HS-5 (cell line): ENCODE measurements at regions not wholly inside any gene's neighbourhood (a gene's known extent, or its start where the extent isn't known, plus 50 kb on each side); places are given as distances from the start of the nearest gene placed in this dataset.
"Not testable (repeated sequence)": the region's sequence is repeated elsewhere in the genome, so short reads cannot be mapped to it uniquely, and the experiment has no call there.

ENCODE experiments used
- DNase-seq: peaks from one replicate; pipeline ENCODE4 v3.0.0-alpha.2; 2012; ENCODE audit warnings: low read depth

DNA sequence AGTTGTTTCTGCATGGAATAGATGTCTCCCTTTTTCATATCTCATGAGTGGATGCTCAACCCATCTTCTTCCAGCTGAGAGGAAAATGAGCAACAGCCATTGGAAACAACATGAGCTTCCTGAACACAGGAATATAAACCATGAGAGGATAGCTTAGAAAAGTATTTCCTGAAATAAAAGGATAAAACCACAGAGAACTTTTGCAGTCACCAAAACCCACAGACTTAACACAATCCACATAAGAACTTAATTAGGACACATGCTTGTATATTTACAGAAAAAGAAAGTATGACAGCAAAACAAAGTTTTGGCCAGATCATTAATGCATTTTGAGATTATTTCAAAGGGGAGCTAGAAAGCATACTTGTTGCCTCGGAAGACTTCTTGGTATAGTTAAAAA is 180.5 kb upstream of the RASGRP1 start:
- DNase-seq = no peak

DNA sequence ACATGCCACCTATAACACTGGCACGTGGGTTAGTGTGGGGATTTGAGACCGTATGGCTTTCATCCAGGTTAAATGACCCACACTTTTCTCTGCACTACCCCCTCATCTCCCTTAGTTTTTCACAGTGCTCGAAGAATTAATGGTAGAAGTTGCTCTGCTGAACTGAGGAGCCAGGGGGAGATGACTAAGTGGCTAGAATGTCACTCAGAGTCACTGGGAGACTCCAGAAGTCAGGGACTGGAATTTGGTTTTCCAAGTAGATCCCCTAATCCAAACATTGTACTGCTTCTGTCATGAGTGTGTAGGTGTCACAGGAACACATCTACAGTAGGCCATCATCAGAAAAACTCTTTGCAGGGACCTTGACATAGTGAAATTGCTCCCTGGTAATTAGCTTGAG is 181.0 kb upstream of the RASGRP1 start:
- DNase-seq = no peak

DNA sequence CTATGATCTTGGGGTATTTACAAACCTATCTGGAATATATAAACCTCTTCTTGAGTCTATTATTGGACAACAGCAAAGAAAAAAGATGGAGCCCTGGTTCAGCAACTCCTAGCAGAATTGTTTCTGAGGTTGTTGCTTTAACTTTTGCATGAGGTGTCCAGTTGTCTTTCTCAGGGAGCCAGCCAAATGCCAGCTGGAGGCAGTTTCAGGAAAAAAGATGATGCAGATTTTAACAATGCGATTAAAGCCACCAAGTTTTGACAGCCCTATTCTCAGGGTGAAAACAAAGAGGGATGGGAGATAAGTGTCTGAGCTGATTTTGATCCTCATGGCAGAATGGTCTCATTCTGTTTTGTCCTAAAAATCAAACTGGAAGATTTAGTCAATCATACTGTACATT is 181.6 kb upstream of the RASGRP1 start:
- no peak for DNase-seq

DNA sequence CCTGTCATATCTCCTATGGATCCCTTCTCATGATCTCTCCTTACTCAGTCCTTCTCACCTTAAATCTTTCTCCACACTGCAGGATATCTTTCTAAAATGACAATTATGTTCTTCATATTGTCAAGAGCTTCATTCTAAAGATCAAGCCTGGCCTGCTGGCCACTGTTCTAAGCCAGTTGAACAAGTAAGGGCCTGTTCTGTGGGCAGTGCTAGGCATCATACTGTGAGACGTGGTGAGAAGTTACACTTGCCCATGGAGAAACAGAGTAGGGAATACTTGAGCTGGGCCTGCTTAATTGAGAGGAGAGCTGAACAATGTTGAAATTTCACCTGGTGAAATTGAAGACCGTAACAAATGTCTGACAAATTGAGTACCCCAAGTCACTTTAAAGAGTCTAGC is 184.1 kb upstream of the RASGRP1 start:
- DNase-seq = no peak

DNA sequence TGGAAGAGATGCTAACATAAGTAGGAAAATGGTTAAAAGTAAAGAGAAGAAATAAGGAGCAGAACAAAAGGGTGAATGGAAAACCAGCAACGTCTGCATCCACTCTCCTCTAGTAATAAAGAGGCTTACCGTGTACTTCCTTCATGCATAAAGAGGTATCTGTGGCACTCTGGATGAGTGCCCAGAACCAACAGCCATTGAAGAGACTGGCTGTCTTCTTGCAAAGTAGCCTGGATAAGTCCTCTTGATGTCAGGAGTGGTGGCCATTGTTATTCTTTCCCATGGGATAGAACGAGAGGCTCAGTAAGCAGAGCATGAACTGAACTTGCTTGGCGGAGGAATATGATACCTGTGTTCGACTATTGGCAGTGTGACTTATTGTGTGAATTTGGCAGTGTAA is 186.2 kb upstream of the RASGRP1 start:
- no peak for DNase-seq

DNA sequence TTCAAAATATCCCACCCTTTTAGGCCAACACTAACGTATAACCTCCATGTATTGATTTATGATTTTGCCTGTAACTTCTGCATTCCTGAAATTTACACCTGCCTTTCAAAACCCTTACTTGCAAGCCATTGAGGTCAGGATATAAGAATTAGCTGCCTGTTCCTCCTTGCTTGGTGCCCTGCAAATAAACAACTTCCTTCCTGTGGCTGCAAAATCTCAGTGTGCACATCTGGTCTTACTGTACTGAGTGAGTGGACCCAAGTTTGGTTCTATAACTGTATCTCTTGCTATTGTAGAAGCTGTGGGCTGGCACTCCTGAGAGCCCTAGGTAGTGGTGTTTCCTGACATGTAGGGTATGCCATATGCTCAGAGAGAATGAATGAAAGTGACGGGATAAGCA is 191.1 kb upstream of the RASGRP1 start:
- no peak for DNase-seq

DNA sequence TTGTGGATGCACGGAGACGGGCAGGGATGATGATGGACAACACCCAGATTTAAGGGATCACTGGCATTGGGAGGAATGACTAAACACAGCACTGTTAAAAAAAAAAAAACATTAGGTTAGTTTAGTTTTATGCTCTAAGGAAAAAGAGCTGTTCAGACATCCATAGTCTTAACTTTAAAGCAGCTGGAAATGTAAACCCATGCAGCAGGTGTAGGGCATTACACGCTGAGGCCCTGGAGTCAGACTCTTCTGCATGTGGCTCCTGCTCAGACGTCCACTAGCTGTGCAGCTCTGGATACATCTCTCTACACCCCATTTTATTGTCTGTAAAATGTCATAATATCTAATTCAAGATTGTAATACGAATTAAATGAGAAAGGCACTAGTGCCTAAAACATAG is 191.8 kb upstream of the RASGRP1 start:
- DNase-seq = no peak

DNA sequence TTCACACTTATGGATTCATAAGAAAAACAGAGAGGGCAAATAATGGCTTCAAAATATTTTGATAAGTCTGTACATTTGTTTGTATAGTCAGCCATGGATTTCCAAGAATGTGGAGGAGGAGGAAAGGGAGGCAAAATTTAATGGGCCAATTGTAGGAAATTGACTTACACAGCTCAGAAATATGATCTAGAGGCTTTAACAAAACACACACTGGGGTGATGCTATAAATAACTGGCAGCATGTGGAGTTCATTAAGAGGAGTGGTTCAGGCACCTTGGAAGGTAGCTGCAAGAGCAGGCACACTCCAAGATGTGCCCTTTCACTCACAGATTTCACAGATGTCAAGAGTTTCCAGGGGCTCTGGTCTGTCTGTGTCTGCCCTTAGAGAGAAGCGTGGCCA is 193.4 kb upstream of the RASGRP1 start:
- DNase-seq = peak; percentile 29

DNA sequence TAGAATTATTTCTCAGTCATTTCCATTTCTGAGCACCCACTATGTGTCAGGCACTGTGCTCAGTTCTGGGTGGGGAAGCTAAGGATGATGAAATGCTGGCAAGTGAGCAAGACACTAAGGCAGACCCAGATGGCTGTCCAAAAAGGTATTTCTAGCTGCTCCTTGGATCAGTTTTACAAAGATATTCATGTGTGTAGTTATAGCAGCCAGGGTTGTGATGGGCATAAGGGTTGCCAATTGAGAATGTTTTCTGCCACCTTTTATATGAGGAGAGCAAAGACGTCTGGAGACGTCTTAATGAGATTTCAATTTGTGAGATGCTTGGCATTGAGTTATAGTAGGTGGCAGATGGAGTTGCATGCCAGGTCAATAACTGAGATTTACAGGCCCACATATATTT is 197.1 kb upstream of the RASGRP1 start:
- no peak for DNase-seq

DNA sequence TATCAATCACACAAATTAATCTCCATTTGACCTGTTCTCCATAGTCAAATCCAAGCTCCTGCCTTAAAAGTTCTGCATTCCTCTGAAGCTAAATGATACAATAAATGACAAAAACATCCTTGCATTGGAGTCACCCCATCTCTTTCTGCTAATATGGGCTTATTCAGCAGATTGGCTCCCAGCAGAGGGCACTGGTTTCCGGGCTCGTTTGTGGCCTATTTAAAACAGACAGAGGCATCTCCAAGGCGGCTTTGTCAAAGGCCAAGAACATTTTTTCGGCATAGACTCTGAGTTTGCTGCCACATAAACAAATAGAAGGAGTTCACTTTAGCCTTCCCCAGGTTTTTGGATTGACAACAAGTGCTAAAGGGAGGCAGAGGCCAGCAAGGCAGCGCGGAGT is 204.4 kb upstream of the RASGRP1 start:
- DNase-seq = no peak

DNA sequence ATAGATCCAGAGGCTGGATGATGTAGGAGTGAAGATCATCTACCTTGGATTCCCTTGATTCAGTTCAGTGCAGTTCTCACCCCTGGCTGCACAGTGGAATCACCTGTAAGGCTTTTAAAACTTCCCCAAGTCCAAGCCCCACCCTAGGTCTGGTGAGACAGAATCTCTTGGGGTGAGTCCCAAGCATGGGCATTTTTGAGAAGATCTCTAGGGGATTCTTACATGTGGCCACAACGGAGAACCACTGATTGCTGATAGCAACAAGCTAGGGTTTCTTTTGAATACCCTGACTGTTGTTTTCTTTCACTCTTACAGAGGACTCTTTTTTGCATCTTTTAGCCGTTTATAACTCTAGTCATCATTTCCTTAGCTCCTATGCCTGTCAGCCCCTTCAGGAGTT is 204.9 kb upstream of the RASGRP1 start:
- no peak for DNase-seq

DNA sequence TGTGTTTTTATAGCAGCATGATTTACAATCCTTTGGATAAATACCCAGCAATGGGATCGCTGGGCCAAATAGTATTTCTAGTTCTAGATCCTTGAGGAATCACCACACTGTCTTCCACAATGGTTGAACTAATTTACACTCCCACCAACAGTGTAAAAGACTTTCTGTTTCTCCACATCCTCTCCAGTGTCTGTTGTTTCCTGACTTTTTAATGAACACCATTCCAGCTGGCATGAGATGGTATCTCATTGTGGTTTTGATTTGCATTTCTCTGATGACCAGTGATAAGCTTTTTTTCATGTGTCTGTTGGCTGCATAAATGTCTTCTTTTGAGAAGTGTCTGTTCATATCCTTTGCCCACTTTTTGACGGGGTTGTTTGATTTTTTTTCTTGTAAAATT is 209.5 kb upstream of the RASGRP1 start:
- not testable (repeated sequence) for DNase-seq

DNA sequence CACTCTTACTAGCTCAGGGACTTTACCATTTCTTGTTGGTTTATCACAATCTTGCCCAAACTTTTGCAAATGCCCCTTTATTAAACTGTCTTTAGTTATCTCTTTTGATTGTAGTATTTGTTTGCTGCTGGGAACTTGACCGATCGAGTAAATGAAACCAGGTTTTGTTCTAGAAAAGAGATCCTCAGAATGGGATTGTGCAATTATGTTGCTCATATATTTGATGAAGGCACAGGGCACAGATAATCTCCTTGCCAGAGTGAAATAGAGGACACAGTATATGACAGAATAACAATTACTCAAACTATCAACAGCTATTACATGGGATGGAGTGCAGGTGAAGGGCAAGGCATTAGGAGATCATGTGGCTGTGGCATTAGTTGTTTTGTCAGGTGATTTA is 216.6 kb upstream of the RASGRP1 start:
- no peak for DNase-seq

DNA sequence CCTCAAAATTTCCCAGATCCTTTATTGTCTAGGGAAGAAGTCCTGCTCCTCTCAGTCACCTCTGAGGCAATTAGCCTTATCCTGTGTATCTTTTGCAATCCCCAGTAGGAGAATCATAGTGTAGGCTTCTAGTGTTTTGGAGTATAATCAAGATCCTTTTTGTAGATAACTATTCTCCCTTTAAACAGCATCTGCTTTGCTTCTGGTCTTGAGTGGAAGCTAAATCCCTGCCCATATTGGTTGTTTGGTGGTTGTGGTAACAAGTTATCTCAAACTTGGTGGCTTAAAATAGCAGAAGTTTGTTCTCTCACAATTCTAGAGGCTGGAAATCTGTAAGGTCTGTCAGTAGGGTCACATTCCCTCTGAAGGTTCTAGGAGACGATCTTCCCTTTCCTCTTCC is 217.5 kb upstream of the RASGRP1 start:
- DNase-seq = no peak

DNA sequence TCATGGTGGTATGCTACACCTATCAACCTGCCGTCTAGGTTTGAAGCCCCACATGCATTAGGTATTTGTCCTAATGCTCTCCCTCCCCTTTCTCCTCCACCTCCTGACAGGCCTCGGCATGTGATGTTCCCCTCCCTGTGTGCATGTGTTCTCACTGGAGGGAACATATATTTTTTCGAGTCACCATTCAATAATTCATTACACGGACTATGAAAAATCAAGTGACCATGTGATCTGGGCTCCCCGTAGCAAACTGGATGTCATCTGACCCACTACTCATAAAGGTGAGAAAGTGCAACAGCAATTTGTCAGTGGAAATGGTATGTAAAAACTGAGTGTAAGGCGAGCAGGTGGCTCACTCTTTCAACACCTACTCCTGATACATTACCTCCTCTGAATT is 224.3 kb upstream of the RASGRP1 start:
- no peak for DNase-seq

DNA sequence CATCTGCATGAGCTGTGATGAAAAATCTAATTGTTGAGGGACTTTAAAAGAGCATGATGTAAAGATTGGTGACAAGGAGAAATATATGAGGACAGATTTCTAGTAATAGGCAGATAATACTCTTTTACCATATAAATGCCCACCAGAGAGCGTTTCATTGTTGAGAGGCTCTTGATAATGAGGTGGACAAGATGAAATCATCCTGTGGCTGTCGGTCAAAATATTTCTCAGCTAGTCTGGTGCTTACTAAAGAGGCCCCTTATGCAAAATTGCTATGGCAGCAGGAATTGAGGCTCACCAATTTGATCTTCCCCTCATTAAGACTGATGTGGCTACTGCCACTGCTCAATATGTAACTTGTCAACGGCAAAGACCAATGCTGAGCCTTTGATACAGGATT is 225.0 kb upstream of the RASGRP1 start:
- DNase-seq = no peak

DNA sequence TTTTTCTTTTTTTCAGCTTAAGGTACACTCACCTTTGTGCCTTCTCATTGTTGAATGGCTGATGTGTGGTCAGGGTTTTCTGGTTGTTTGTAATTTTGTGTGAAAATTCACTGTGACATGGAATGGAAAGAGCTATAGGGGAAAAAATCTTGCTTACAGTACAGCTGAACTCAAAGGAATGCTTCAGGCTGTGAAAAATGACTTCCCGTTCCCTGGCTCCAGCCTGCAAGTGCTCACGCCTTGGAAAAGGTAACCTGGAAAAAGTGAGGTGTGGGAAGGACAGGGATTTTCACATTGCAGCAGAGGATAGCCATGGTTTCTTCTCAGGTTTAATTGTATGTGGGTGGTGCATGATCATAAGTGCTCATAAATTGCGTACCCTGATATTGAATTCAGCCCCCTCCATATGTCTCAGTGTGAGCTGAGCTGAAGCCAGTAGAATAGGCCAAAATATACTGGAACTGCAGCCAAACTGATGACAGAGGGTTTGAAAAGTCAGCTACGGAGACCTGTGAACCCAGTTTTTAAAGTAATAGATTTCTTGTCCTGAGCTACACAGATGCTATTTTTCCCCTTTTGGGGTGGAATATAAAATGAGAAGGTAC is 228.7 kb upstream of the RASGRP1 start:
- no peak for DNase-seq

DNA sequence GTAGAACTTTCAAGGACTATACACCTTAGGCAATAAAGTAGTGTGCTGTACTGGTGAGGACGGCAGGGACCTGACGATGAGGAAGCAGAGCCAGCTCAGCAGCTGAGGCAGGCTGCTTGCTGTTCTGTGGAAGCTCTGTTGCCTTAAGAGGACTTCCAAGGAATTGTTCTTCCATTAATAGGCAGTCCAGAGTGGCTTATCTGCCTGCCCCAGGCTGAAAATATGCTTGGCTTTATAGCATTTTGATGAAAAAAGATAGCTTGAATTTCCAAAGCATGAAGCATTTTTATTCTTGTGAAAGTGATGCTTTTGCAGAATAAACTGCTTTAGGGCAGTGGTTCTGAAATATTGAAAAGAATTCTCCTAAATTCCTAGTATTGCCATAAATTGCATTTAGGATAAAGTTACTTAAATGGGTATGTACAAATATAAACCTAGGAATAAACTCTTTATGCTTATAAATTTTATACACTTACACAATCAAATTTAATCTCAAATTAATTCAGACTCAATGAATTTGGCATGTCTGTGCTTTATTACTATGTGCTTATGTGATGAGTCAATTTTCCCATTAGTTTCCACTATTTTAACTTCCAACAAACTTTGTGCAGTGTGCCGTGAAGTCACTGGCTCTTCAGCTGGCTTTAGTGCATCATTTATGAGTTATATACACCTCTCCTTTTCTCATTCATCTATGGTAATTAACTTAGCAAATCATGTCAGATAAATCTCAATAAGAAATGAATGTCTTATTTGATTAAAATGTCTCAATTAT is 231.0 kb upstream of the RASGRP1 start:
- DNase-seq = no peak

DNA sequence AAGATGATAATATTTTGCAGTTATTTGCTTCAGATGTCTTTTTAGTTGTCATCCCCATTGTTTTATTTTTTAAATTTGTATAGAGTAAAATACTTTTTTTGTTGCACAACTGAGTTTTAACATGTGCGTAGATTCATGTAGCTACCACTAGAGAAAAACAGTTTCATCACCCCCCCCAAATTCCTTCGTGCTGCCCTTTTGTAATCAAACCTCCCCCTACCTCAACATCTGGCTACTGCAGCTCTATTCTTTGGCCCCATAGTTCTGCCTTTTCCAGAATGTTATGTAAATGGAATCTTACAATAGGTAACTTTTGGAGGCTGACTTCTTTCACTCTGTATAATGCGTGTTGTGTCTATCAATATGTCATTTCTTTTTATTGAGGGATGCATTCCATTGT is 232.0 kb upstream of the RASGRP1 start:
- DNase-seq = no peak

DNA sequence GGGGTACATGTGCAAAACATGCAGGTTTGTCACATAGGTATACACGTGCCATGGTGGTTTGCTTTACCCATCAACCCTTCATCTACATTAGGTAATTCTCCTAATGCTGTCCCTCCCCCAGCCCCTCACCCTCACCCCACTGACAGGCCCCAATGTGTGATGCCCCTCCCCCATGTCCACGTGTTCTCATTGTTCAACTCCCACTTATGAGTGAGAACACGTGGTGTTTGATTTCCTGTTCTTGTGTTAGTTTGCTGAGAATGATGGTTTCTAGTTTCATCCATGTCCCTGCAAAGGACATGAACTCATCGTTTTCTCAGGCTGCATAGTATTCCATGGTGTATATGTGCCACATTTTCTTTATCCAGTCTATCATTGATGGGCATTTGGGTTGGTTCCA is 232.9 kb upstream of the RASGRP1 start:
- DNase-seq = not testable (repeated sequence)

DNA sequence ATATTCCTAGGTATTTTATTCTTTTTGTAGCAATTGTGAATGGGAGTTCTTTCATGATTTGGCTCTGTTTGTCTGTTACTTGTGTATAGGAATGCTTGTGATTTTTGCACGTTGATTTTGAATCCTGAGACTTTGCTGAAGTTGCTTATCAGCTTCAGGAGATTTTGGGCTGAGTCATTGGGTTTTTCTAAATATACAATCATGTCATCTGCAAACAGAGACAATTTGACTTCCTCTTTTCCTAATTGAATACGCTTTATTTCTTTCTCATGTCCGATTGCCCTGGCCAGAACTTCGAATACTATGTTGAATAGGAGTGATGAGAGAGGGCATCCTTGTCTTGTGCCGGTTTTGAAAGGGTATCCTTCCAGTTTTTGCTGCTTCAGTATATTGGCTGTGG is 234.6 kb upstream of the RASGRP1 start:
- DNase-seq = not testable (repeated sequence)

DNA sequence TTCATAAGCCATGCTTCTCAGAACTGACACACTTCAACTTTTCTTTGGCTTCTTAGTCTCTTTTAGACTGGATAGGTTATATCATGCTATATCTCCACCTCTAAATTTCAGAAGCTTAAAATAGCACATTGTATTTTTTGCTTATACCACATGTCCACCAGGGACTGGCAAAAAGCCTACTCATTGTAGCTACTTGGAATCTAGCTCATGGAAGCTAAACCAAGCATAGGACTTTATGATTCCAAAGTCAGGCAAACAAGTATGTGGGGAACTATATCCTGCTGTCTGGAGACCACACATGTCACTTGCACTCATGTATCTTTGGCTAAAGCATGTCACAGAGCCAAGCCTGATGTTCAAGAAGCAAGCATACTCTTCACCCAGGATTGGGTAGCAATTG is 245.0 kb upstream of the RASGRP1 start:
- DNase-seq = no peak

DNA sequence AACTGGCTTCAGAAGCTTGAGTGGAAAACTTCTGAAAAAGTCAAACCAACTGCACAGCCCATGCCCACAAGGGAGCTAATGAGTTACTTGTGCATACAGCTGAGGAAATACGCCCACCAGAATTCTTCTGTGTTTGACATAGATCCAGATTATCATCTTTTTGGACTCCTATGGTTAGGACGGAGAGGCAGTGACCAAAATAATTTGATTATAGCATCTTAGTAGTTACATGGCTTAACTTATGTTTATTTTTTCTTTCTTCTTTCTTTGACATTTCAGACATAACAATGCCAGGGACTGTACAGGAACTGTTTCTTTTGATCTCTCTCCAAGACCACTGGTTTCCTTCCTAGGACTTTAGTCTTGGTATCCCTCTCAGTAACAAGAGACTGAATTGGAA is 246.1 kb upstream of the RASGRP1 start:
- DNase-seq = no peak

DNA sequence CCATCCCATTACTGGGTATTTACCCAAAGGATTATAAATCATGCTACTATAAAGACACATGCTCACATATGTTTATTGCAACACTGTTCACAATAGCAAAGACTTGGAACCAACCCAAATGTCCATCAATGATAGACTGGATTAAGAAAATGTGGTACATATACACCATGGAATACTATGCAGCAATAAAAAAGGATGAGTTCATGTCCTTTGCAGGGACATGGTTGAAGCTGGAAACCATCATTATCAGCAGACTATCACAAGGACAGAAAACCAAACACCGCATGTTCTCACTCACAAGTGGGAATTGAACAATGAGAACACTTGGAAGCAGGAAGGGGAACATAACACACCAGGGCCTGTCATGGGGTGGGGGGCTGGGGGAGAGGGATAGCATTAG is 249.6 kb upstream of the RASGRP1 start:
- not testable (repeated sequence) for DNase-seq
